C4-2B (cell line): ENCODE measurements at regions not wholly inside any gene's neighbourhood (a gene's known extent, or its start where the extent isn't known, plus 50 kb on each side); places are given as distances from the start of the nearest gene placed in this dataset.

Source experiments
- CTCF ChIP-seq: fragments of 450-650 bp; conservative IDR thresholded peaks from 2 replicates; pipeline ENCODE4 v1.5.1; 2017; ENCODE audit warnings: mild to moderate bottlenecking
- ZFX ChIP-seq: fragments of 450-650 bp; IDR thresholded peaks from 2 replicates; pipeline ENCODE4 v1.6.1; 2017

- TF ChIP-seq CTCF (no peak), ZFX (no peak)
These were observed 332.7 kb upstream of the KLF12 start for GRCh38 chr13:74466864-74467263.
